ENCODE measurements at regions not wholly inside any gene's neighbourhood (a gene's known extent, or its start where the extent isn't known, plus 50 kb on each side); places are given as distances from the start of the nearest gene placed in this dataset.

GRCh38 chr2:15804691-15805090, 135.7 kb upstream of the MYCN start:
- TF ChIP-seq CTCF (IDR thresholded peaks at IDR 0.05): no peak
- Histone ChIP-seq H3K4me1 (no peaks in the 10 kb centered on the region), H2AFZ (no peak overlapping the region), H3K27me3 (ENCODE audit: control insufficient read depth, insufficient read depth, low read length) (no peaks in the 10 kb centered on the region), H3K9me3 (ENCODE audit: control insufficient read depth, low read length) (no peaks in the 10 kb centered on the region), H3K4me2 (ENCODE audit: low read length) (no peak overlapping the region), H3K9ac (no peak overlapping the region), H3K36me3 (ENCODE audit: control insufficient read depth, insufficient read depth, low read length) (no peaks in the 10 kb centered on the region), H3K79me2 (no peaks in the 10 kb centered on the region), H3K4me3 (ENCODE audit: low read depth, low read length) (no peak overlapping the region), H3K27ac (no peak overlapping the region)

- no peak overlapping the region for H3K27ac ChIP-seq
- no peak overlapping the region for H3K4me3 ChIP-seq (ENCODE audit: low read depth, low read length)
- no peaks in the 10 kb centered on the region for H3K4me1 ChIP-seq
- no peaks in the 10 kb centered on the region for H3K27me3 ChIP-seq (ENCODE audit: control insufficient read depth, insufficient read depth, low read length)
- no peak for TF ChIP-seq CTCF (IDR thresholded peaks at IDR 0.05)
- H3K9ac ChIP-seq: no peak overlapping the region
- H3K4me2 ChIP-seq (ENCODE audit: low read length): no peak overlapping the region
- no peaks in the 10 kb centered on the region for H3K36me3 ChIP-seq (ENCODE audit: control insufficient read depth, insufficient read depth, low read length)
- no peaks in the 10 kb centered on the region for H3K79me2 ChIP-seq
- H2AFZ ChIP-seq: no peak overlapping the region
- no peaks in the 10 kb centered on the region for H3K9me3 ChIP-seq (ENCODE audit: control insufficient read depth, low read length)
Observed at GRCh38 chr2:15805206-15805605, 135.1 kb upstream of the MYCN start.

DNA sequence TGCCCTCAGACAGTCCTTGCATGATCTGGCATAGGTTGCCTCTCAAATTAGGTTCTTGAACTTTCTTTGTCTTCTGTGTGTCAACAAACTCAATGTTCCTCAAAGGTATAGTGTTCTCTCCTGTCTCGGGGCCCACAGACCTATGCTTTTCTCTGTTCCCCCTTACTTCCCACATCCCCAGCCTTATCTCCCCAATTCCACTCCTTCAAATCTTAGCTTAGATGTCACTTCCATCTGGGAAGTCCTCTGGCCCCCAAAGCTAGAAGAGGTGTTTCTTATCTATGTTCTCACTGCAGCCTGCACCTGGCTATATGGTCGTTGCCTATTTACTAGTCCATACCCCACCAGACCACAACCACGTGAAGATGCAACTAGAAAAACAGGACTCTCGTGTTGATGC, 134.6 kb upstream of the MYCN start:
- no peak overlapping the region for H2AFZ ChIP-seq
- no peaks in the 10 kb centered on the region for H3K9me3 ChIP-seq (ENCODE audit: control insufficient read depth, low read length)
- no peak overlapping the region for H3K4me2 ChIP-seq (ENCODE audit: low read length)
- H3K79me2 ChIP-seq: no peaks in the 10 kb centered on the region
- no peaks in the 10 kb centered on the region for H3K27me3 ChIP-seq (ENCODE audit: control insufficient read depth, insufficient read depth, low read length)
- H3K27ac ChIP-seq: no peak overlapping the region
- TF ChIP-seq CTCF (IDR thresholded peaks at IDR 0.05): no peak
- no peak overlapping the region for H3K9ac ChIP-seq
- no peaks in the 10 kb centered on the region for H3K4me1 ChIP-seq
- no peak overlapping the region for H3K4me3 ChIP-seq (ENCODE audit: low read depth, low read length)
- H3K36me3 ChIP-seq (ENCODE audit: control insufficient read depth, insufficient read depth, low read length): no peaks in the 10 kb centered on the region

DNA sequence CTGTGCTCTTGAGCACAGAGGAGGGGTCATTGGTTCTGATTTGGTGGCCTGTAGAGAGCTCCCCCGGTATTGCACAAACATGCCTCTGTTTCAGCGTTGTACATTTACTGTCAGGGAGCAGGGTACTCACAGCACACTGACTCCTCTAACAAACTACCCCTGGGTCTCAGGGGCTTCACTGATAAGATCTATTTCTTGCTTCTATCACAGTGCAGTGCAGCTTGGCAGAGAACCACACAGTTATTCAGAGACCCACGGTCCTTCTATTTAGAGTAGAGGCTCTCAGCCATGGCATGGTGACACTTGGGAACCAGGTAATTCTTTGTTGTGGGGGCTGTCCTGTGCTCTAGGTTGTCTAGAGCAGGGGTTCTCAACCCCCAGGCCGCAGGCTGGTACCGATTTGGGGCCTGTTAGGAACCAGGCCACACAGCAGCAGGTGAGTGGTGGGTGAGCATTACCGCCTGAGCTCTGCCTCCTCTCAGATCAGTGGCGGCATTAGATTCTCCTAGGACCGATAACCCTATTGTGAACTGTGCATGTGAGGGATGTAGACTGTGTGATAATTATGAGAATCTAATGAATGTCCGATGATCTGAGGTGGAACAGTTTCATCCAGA, 133.4 kb upstream of the MYCN start:
- H3K36me3 ChIP-seq (ENCODE audit: control insufficient read depth, insufficient read depth, low read length): no peaks in the 10 kb centered on the region
- H3K4me1 ChIP-seq: no peaks in the 10 kb centered on the region
- TF ChIP-seq CTCF (IDR thresholded peaks at IDR 0.05): no peak
- H3K79me2 ChIP-seq: no peaks in the 10 kb centered on the region
- no peaks in the 10 kb centered on the region for H3K9me3 ChIP-seq (ENCODE audit: control insufficient read depth, low read length)
- H2AFZ ChIP-seq: no peak overlapping the region
- no peaks in the 10 kb centered on the region for H3K27me3 ChIP-seq (ENCODE audit: control insufficient read depth, insufficient read depth, low read length)
- no peak overlapping the region for H3K27ac ChIP-seq
- no peak overlapping the region for H3K4me2 ChIP-seq (ENCODE audit: low read length)
- no peak overlapping the region for H3K4me3 ChIP-seq (ENCODE audit: low read depth, low read length)
- H3K9ac ChIP-seq: no peak overlapping the region
